Nephron progenitor cell (in vitro differentiated cells): ENCODE measurements at regions not wholly inside any gene's neighbourhood (a gene's known extent, or its start where the extent isn't known, plus 50 kb on each side); places are given as distances from the start of the nearest gene placed in this dataset.

Experiments
- DNase-seq: peaks from one replicate; pipeline ENCODE4 v3.0.0; 2021
- H3K27ac Mint-ChIP-seq: 2 replicates; pipeline ENCODE4 v1.8.0; 2021; ENCODE audit warnings: mild to moderate bottlenecking, moderate library complexity, mixed read lengths
- H3K27me3 Mint-ChIP-seq: 2 replicates; pipeline ENCODE4 v1.8.0; 2021; ENCODE audit warnings: mild to moderate bottlenecking, low read depth, mixed read lengths; ENCODE audit not compliant: poor library complexity
- H3K36me3 Mint-ChIP-seq: 2 replicates; pipeline ENCODE4 v1.8.0; 2021; ENCODE audit warnings: low read depth, mixed read lengths
- H3K4me1 Mint-ChIP-seq: 2 replicates; pipeline ENCODE4 v1.8.0; 2021; ENCODE audit warnings: mixed read lengths
- H3K4me3 Mint-ChIP-seq: 2 replicates; pipeline ENCODE4 v1.8.0; 2021; ENCODE audit warnings: mild to moderate bottlenecking, moderate library complexity, mixed read lengths
- H3K9me3 Mint-ChIP-seq: 2 replicates; pipeline ENCODE4 v1.8.0; 2021; ENCODE audit warnings: mild to moderate bottlenecking, moderate library complexity, mixed read lengths
- TF ChIP-seq, protein P1 (sequence below): fragments of 200-600 bp; sonication (generic); IDR thresholded peaks from 2 replicates; pipeline ENCODE4 v1.5.0; 2021; ENCODE audit warnings: antibody characterized with exemption

DNA sequence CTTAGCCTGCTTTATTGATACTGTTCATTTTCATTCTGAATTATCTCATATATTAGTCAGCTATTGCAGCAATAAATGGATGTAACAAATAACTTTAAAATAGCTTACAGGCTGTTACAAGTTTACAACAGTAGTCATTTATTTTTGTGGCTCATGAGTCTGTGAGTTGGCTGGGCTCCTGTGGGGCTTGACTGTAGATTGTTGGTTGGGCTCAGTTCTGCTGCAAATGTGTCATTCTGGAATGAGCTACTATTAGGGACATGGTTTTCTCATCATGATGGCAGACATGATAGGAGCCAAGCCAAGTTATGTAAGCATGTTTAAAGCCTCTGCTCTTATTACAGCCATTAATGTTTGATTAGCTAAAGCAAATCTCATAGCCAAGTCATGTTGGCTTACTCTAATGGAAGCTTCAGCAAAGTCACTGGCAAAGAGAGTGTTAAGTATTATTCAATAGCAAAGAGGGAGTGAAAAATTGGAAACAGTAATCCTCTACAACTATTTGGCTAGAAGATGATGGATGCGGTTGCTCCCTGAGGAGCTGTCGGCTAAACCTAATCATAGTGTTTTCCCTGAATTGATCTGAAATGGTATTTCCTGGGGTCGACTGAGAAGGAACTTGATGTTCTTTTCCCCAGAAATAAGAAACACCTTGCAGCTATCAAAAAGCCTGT lies 391.3 kb downstream of the TDRD3 start:
- H3K9me3 Mint-ChIP-seq, result no peaks in the 10 kb centered on the region
- H3K27ac Mint-ChIP-seq, result no peak overlapping the region
- no peaks in the 10 kb centered on the region for H3K36me3 Mint-ChIP-seq
- H3K4me1 Mint-ChIP-seq, result peaks cover 6% of the 10 kb centered on the region
- H3K4me3 Mint-ChIP-seq, result no peak overlapping the region
- TF ChIP-seq, protein P1, sequence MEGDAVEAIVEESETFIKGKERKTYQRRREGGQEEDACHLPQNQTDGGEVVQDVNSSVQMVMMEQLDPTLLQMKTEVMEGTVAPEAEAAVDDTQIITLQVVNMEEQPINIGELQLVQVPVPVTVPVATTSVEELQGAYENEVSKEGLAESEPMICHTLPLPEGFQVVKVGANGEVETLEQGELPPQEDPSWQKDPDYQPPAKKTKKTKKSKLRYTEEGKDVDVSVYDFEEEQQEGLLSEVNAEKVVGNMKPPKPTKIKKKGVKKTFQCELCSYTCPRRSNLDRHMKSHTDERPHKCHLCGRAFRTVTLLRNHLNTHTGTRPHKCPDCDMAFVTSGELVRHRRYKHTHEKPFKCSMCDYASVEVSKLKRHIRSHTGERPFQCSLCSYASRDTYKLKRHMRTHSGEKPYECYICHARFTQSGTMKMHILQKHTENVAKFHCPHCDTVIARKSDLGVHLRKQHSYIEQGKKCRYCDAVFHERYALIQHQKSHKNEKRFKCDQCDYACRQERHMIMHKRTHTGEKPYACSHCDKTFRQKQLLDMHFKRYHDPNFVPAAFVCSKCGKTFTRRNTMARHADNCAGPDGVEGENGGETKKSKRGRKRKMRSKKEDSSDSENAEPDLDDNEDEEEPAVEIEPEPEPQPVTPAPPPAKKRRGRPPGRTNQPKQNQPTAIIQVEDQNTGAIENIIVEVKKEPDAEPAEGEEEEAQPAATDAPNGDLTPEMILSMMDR, result no peak
- no peaks in the 10 kb centered on the region for H3K27me3 Mint-ChIP-seq
- no peak for DNase-seq

DNA sequence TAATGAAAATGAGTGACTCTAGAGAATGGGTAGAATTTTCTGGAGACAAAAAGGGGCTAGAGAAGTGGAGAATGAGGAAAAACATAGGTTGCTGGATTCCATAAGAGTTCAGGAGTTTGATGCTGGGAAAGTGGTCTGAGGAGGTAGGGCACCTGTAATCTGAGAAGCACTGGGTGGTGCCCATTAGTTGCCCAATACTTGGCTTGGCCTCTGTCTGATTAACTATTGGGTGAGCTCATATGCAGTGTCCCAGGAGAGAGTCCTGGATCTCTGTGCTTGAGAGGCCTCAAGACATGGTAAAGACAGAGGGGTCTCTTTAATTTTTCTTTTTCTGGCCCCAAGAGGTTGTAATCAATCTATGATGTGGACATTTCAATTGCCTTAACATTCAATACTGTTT lies 390.1 kb downstream of the TDRD3 start:
- TF ChIP-seq, protein P1, result no peak
- Mint-ChIP-seq H3K27ac (no peak overlapping the region), H3K36me3 (no peaks in the 10 kb centered on the region)

DNA sequence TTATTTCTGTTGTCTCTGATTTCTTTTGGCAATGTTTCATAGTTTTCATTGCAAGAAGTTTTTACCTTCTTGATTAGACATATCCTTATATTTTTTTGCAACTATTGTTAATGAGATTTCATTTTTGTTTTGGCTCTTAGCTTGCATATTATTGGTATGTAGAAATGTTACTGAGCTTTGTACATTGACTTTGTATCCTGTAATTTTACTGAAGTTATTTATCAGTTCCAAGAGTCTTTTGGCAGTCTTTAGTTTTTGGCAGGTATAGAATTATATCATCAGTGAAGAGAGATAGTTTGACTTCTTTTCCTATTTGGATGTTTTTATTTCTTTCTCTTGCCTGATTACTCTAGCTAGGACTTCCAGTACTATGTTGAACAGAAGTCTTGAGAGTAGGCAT lies 375.7 kb downstream of the TDRD3 start:
- Mint-ChIP-seq H3K27me3 (peaks cover 3% of the 10 kb centered on the region), H3K36me3 (no peaks in the 10 kb centered on the region), H3K4me3 (no peak overlapping the region), H3K27ac (no peak overlapping the region), H3K4me1 (no peaks in the 10 kb centered on the region), H3K9me3 (peaks cover 15% of the 10 kb centered on the region)
- no peak for DNase-seq
- TF ChIP-seq, protein P1, result no peak

More for the DNA sequence above, 390.1 kb downstream of the TDRD3 start:
- no peaks in the 10 kb centered on the region for H3K9me3 Mint-ChIP-seq
- DNase-seq, result no peak
- no peaks in the 10 kb centered on the region for H3K27me3 Mint-ChIP-seq
- no peak overlapping the region for H3K4me3 Mint-ChIP-seq
- peaks cover 6% of the 10 kb centered on the region for H3K4me1 Mint-ChIP-seq

DNA sequence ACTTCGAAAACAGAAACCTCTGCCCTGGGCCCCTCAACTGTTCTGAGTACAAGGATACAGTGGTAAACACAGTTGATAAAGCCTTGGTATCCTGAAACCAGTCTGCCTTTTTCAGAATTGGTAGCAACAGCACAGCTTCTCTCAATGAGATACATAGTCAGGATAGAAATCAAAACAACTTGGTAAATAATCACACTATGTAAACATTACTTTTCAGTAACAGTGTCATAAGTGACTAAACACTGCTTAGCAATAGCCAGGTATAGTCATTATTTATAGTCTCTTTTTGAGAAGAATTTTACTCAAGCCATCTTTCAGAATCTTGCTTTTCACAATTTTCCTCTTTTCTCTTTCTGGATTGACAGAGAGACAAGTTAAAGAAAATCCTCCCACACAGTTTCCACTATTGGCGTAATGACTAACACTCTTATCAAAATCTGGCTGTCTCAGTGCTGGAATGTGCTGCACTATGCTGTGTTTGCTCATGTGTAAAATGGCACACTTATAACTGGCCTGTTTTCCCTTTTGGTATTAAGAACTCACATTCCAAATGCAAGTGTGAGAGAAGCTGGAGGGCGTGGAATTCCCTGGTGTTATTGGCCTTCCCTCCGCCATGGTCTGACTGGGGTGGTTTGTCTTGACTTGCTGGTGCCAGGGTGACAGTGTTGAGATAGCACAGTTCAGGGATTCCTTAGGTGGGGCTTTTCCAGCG lies 368.8 kb downstream of the TDRD3 start:
- Mint-ChIP-seq H3K9me3 (peaks cover 7% of the 10 kb centered on the region), H3K4me1 (no peaks in the 10 kb centered on the region), H3K36me3 (no peaks in the 10 kb centered on the region), H3K27me3 (no peaks in the 10 kb centered on the region), H3K4me3 (no peak overlapping the region), H3K27ac (peak overlapping the region; percentile 15)
- TF ChIP-seq, protein P1, result no peak
- no peak for DNase-seq

DNA sequence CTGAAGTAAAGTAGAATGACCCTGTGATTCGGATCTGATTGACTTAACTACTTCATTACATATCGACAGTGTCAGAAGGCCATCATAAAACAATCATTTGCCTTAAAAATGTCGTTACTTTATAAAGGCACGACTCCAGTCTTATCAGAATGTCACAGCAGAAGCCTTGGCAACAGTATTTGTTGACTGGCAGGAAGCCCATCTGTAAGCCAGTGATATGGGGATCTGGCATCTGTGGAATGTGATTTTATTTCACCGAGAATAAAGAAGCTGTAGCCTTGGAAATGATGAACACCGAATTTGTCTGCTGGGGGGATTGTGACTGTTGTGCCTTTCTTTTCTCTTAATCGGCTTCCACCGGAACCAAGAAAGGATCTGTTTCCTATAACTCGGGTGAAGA lies 362.5 kb downstream of the TDRD3 start:
- TF ChIP-seq, protein P1, result no peak
- H3K27ac Mint-ChIP-seq, result no peak overlapping the region
- peaks cover 30% of the 10 kb centered on the region for H3K4me1 Mint-ChIP-seq
- DNase-seq, result no peak
- peaks cover 4% of the 10 kb centered on the region for H3K9me3 Mint-ChIP-seq
- H3K27me3 Mint-ChIP-seq, result no peaks in the 10 kb centered on the region
- no peak overlapping the region for H3K4me3 Mint-ChIP-seq
- H3K36me3 Mint-ChIP-seq, result no peaks in the 10 kb centered on the region

DNA sequence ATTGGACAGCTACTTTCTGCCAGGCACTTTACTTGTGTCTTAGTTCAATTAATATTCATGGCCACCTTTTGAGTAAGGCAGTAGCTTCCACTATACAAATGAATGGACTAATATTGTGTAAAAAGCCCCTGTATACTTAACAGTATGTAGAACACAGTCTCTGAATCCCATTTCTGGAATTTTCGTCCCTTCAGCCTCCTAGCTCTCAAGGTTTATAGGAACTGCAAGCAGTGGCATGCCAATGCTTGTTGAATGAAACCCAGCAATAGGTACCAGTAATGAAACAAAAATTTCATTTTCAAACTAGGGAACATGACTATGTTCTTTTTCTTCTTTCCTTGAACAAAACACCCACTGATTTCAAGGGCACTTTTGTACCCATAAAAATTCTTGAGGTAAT lies 361.6 kb downstream of the TDRD3 start:
- H3K36me3 Mint-ChIP-seq, result no peaks in the 10 kb centered on the region
- H3K9me3 Mint-ChIP-seq, result peaks cover 4% of the 10 kb centered on the region
- no peaks in the 10 kb centered on the region for H3K27me3 Mint-ChIP-seq
- no peak overlapping the region for H3K4me3 Mint-ChIP-seq
- H3K4me1 Mint-ChIP-seq, result peaks cover 35% of the 10 kb centered on the region
- DNase-seq, result no peak
- H3K27ac Mint-ChIP-seq, result no peak overlapping the region
- TF ChIP-seq, protein P1, result no peak
